WTC11 (cell line): ENCODE measurements at regions not wholly inside any gene's neighbourhood (a gene's known extent, or its start where the extent isn't known, plus 50 kb on each side); places are given as distances from the start of the nearest gene placed in this dataset.
"Not testable (repeated sequence)": the region's sequence is repeated elsewhere in the genome, so short reads cannot be mapped to it uniquely, and the experiment has no call there.

Source experiments
- CTCF ChIP-seq: fragments of 200-600 bp; IDR thresholded peaks from 2 replicates; pipeline ENCODE4 v1.8.0; 2022; ENCODE audit warnings: antibody characterized with exemption
- E2F1 ChIP-seq: sonication (generic); formaldehyde crosslinking; IDR thresholded peaks from 2 replicates; pipeline ENCODE4 v1.8.0; 2022; ENCODE audit warnings: mild to moderate bottlenecking, missing genetic modification reagents
- E2F4 ChIP-seq: sonication (generic); formaldehyde crosslinking; IDR thresholded peaks from 2 replicates; pipeline ENCODE4 v1.8.1; 2022; ENCODE audit warnings: low read depth, mild to moderate bottlenecking, moderate library complexity, missing genetic modification reagents, borderline replicate concordance
- HMGXB4 ChIP-seq: sonication (generic); formaldehyde crosslinking; IDR thresholded peaks from 2 replicates; pipeline ENCODE4 v1.8.1; 2023; ENCODE audit warnings: mild to moderate bottlenecking, moderate library complexity, missing genetic modification reagents
- IRF1 ChIP-seq: sonication (generic); formaldehyde crosslinking; IDR thresholded peaks from 2 replicates; pipeline ENCODE4 v1.8.0; 2023; ENCODE audit warnings: missing genetic modification reagents
- JUN ChIP-seq: sonication (generic); formaldehyde crosslinking; IDR thresholded peaks from 2 replicates; pipeline ENCODE4 v1.8.0; 2023; ENCODE audit warnings: mild to moderate bottlenecking, missing genetic modification reagents
- MAX ChIP-seq: sonication (generic); formaldehyde crosslinking; IDR thresholded peaks from 2 replicates; pipeline ENCODE4 v1.8.0; 2022; ENCODE audit warnings: mild to moderate bottlenecking, missing genetic modification reagents
- STAT6 ChIP-seq: sonication (generic); formaldehyde crosslinking; conservative IDR thresholded peaks from 2 replicates; pipeline ENCODE4 v1.8.1; 2023; ENCODE audit warnings: mild to moderate bottlenecking, low read depth, missing genetic modification reagents, moderate library complexity
- USF2 ChIP-seq: sonication (generic); formaldehyde crosslinking; IDR thresholded peaks from 2 replicates; pipeline ENCODE4 v1.8.1; 2023; ENCODE audit warnings: mild to moderate bottlenecking, missing genetic modification reagents, moderate library complexity

GRCh38 chr10:50675555-50675954, 51.8 kb upstream of the SGMS1 start:
- not testable (repeated sequence) for TF ChIP-seq E2F1 (CRISPR knock-in tag); CTCF; USF2; JUN (CRISPR knock-in tag); E2F4 (CRISPR knock-in tag); MAX; HMGXB4 (CRISPR knock-in tag); STAT6 (CRISPR knock-in tag); IRF1 (CRISPR knock-in tag)
